ENCODE measurements at regions not wholly inside any gene's neighbourhood (a gene's known extent, or its start where the extent isn't known, plus 50 kb on each side); places are given as distances from the start of the nearest gene placed in this dataset.
"Not testable (repeated sequence)": the region's sequence is repeated elsewhere in the genome, so short reads cannot be mapped to it uniquely, and the experiment has no call there.

DNA sequence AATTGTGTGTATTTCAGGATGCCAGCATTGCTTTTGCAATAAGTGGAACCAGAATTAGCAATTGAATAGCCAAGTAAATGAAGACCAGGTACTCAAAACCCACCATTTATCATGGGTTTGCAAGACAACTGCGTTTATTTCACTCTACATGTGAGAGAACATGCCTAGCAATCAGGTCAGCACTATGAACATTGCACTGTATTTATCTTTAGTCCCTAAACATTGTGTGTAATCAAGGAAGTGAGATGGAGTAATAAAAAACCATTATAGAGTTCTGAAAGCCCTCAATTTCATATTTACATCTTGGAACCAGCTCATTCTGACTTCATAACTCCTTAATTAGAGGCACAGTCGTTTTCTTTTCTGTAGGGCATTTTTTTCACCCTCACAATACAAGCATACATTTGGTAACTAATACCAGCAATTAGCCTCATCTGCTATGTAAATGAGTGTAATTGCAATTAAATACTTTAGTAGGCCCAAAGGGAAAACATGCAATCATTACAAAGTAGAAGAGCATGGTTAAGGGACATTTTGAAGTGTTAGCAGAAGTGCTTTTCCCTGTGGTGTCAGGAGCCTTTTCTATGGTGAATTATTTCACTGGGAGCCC is 153.1 kb upstream of the DPH6 start:
- Histone ChIP-seq H2BK15ac (ENCODE audit: low read depth, low read length) (no peak overlapping the region), H2BK20ac (ENCODE audit: low read depth, low read length, poor library complexity, severe bottlenecking) (no peak overlapping the region), H3K23me2 (ENCODE audit: insufficient read length, low read depth, low read length, poor library complexity, severe bottlenecking) (no peaks in the 10 kb centered on the region), H3K18ac (ENCODE audit: insufficient read length, low read depth, low read length) (no peak overlapping the region), H3K9me3 (ENCODE audit: control insufficient read depth, low read depth, low read length) (no peaks in the 10 kb centered on the region), H3T11ph (ENCODE audit: low read length) (no peak overlapping the region), H3K9ac (ENCODE audit: extremely low read depth, insufficient read length, low read length) (no peak overlapping the region), H2BK5ac (ENCODE audit: insufficient read length, low read length) (no peak overlapping the region), H2BK120ac (ENCODE audit: low read depth, low read length, poor library complexity, severe bottlenecking) (no peak overlapping the region), H2BK12ac (ENCODE audit: insufficient read length, low read depth, low read length) (no peak overlapping the region), H3K4me2 (ENCODE audit: insufficient read depth, insufficient read length, low read length) (no peak overlapping the region), H3K56ac (ENCODE audit: insufficient read length, low read depth, low read length) (no peak overlapping the region), H3K27me3 (ENCODE audit: insufficient read depth, low read length) (no peaks in the 10 kb centered on the region), H3K4ac (ENCODE audit: low read depth, low read length) (no peak overlapping the region), H3K4me1 (ENCODE audit: insufficient read depth, low read length) (peaks cover 5% of the 10 kb centered on the region; the same call in 1 of the 2 replicates), H3K23ac (ENCODE audit: insufficient read length, low read depth, low read length) (no peak overlapping the region), H3K14ac (ENCODE audit: insufficient read depth, low read length) (no peak overlapping the region), H4K8ac (replicated peaks; ENCODE audit: insufficient read length, low read depth, low read length) (no peak overlapping the region), H4K5ac (ENCODE audit: insufficient read length, low read depth, low read length) (no peak overlapping the region), H2AK5ac (ENCODE audit: insufficient read length, low read length) (no peak overlapping the region), H4K20me1 (ENCODE audit: control insufficient read depth, insufficient read depth, insufficient read length) (no peaks in the 10 kb centered on the region), H2AFZ (ENCODE audit: low read length) (no peak overlapping the region), H3K79me1 (ENCODE audit: insufficient read depth, low read depth, low read length, poor library complexity, severe bottlenecking) (no peaks in the 10 kb centered on the region), H3K79me2 (ENCODE audit: insufficient read depth, low read length) (no peaks in the 10 kb centered on the region), H4K91ac (ENCODE audit: insufficient read length, low read depth, low read length) (no peak overlapping the region), H3K27ac (ENCODE audit: insufficient read length, low read depth, low read length) (no peak overlapping the region)
- Mint-ChIP-seq H3K36me3 (ENCODE audit: insufficient read depth in 1 of 3, low read depth in 3 of 3) (no peaks in the 10 kb centered on the region), H3K9me3 (no peaks in the 10 kb centered on the region), H3K27me3 (ENCODE audit: low read depth) (no peaks in the 10 kb centered on the region), H3K4me3 (no peak overlapping the region), H3K4me1 (peaks cover 32 to 34% of the 10 kb centered on the region in 2 experiments), H3K27ac (no peak overlapping the region)
- DNase-seq, result no peak
- TF ChIP-seq, protein P1, sequence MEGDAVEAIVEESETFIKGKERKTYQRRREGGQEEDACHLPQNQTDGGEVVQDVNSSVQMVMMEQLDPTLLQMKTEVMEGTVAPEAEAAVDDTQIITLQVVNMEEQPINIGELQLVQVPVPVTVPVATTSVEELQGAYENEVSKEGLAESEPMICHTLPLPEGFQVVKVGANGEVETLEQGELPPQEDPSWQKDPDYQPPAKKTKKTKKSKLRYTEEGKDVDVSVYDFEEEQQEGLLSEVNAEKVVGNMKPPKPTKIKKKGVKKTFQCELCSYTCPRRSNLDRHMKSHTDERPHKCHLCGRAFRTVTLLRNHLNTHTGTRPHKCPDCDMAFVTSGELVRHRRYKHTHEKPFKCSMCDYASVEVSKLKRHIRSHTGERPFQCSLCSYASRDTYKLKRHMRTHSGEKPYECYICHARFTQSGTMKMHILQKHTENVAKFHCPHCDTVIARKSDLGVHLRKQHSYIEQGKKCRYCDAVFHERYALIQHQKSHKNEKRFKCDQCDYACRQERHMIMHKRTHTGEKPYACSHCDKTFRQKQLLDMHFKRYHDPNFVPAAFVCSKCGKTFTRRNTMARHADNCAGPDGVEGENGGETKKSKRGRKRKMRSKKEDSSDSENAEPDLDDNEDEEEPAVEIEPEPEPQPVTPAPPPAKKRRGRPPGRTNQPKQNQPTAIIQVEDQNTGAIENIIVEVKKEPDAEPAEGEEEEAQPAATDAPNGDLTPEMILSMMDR (conservative IDR thresholded peaks at IDR 0.05), result no peak
- no CpG with 5 or more reads among the region's 2 CpGs for WGBS (ENCODE audit: extremely low coverage, insufficient read length, low lambda C conversion rate)

DNA sequence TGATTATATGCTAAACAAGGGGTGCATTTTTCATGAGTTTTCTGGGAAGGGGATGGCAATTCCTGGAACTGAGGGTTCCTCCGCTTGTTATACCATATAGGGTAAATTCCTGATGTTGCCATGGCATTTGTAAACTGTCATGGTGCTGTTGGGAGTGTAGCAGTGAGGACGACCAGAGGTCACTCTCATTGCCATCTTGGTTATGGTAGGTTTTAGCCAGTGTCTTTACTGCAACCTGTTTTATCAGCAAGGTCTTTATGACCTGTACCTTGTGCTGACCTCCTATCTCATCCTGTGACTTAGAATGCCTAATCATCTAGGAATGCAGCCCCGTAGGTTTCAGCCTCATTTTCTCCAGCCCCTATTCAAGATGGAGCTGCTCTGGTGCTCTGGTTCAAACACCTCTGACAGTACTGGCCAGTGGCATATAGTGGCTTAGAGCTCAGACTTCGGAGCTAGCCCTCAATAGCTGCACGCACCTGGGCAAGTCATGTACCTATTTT is 154.2 kb upstream of the DPH6 start:
- H3K9ac ChIP-seq (ENCODE audit: extremely low read depth, insufficient read length, low read length); H2BK20ac ChIP-seq (ENCODE audit: low read depth, low read length, poor library complexity, severe bottlenecking); H3K27me3 Mint-ChIP-seq (ENCODE audit: low read depth); H2BK5ac ChIP-seq (ENCODE audit: insufficient read length, low read length); H3K4me1 ChIP-seq (ENCODE audit: insufficient read depth, low read length); H3K23me2 ChIP-seq (ENCODE audit: insufficient read length, low read depth, low read length, poor library complexity, severe bottlenecking); H4K8ac ChIP-seq (replicated peaks; ENCODE audit: insufficient read length, low read depth, low read length); H2BK15ac ChIP-seq (ENCODE audit: low read depth, low read length); H2BK120ac ChIP-seq (ENCODE audit: low read depth, low read length, poor library complexity, severe bottlenecking); H3K27me3 ChIP-seq (ENCODE audit: insufficient read depth, low read length); H4K91ac ChIP-seq (ENCODE audit: insufficient read length, low read depth, low read length); H2AFZ ChIP-seq (ENCODE audit: low read length); H3K56ac ChIP-seq (ENCODE audit: insufficient read length, low read depth, low read length); H3K9me3 ChIP-seq (ENCODE audit: control insufficient read depth, low read depth, low read length); H3K23ac ChIP-seq (ENCODE audit: insufficient read length, low read depth, low read length); H3K4me3 Mint-ChIP-seq; H3K4ac ChIP-seq (ENCODE audit: low read depth, low read length); H3K27ac ChIP-seq (ENCODE audit: insufficient read length, low read depth, low read length); H3K14ac ChIP-seq (ENCODE audit: insufficient read depth, low read length); H2AK5ac ChIP-seq (ENCODE audit: insufficient read length, low read length); H3K4me2 ChIP-seq (ENCODE audit: insufficient read depth, insufficient read length, low read length); H3K36me3 Mint-ChIP-seq (ENCODE audit: insufficient read depth in 1 of 3, low read depth in 3 of 3); H4K20me1 ChIP-seq (ENCODE audit: control insufficient read depth, insufficient read depth, insufficient read length); H3K27ac Mint-ChIP-seq; H3K79me2 ChIP-seq (ENCODE audit: insufficient read depth, low read length); H4K5ac ChIP-seq (ENCODE audit: insufficient read length, low read depth, low read length); H3T11ph ChIP-seq (ENCODE audit: low read length); DNase-seq; H3K9me3 Mint-ChIP-seq; H3K18ac ChIP-seq (ENCODE audit: insufficient read length, low read depth, low read length); H2BK12ac ChIP-seq (ENCODE audit: insufficient read length, low read depth, low read length); H3K79me1 ChIP-seq (ENCODE audit: insufficient read depth, low read depth, low read length, poor library complexity, severe bottlenecking): not testable (repeated sequence)
- peaks cover 38 to 41% of the 10 kb centered on the region in 2 experiments for H3K4me1 Mint-ChIP-seq
- no CpG with 5 or more reads among the region's 5 CpGs for WGBS (ENCODE audit: extremely low coverage, insufficient read length, low lambda C conversion rate)

All from H9 (cell line).